ENCODE measurements at regions not wholly inside any gene's neighbourhood (a gene's known extent, or its start where the extent isn't known, plus 50 kb on each side); places are given as distances from the start of the nearest gene placed in this dataset.

GRCh38 chr15:25051399-25052154 is 96.8 kb downstream of the SNRPN start:
- Mint-ChIP-seq H3K9me3 (peaks cover 76% of the 10 kb centered on the region), H3K27me3 (no peaks in the 10 kb centered on the region), H3K27ac (no peak overlapping the region), H3K36me3 (ENCODE audit: low read depth) (peaks cover 94% of the 10 kb centered on the region), H3K4me3 (no peak overlapping the region), H3K4me1 (ENCODE audit: low read depth) (no peaks in the 10 kb centered on the region)
- no peak for DNase-seq
- TF ChIP-seq, protein P1, sequence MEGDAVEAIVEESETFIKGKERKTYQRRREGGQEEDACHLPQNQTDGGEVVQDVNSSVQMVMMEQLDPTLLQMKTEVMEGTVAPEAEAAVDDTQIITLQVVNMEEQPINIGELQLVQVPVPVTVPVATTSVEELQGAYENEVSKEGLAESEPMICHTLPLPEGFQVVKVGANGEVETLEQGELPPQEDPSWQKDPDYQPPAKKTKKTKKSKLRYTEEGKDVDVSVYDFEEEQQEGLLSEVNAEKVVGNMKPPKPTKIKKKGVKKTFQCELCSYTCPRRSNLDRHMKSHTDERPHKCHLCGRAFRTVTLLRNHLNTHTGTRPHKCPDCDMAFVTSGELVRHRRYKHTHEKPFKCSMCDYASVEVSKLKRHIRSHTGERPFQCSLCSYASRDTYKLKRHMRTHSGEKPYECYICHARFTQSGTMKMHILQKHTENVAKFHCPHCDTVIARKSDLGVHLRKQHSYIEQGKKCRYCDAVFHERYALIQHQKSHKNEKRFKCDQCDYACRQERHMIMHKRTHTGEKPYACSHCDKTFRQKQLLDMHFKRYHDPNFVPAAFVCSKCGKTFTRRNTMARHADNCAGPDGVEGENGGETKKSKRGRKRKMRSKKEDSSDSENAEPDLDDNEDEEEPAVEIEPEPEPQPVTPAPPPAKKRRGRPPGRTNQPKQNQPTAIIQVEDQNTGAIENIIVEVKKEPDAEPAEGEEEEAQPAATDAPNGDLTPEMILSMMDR (IDR thresholded peaks at IDR 0.05) = no peak
- ChIA-PET POLR2A (no interaction called here), CTCF (no interaction called here)
- intact Hi-C loops (cut with micrococcal nuclease) = no loop called here
- ATAC-seq = no peak

DNA sequence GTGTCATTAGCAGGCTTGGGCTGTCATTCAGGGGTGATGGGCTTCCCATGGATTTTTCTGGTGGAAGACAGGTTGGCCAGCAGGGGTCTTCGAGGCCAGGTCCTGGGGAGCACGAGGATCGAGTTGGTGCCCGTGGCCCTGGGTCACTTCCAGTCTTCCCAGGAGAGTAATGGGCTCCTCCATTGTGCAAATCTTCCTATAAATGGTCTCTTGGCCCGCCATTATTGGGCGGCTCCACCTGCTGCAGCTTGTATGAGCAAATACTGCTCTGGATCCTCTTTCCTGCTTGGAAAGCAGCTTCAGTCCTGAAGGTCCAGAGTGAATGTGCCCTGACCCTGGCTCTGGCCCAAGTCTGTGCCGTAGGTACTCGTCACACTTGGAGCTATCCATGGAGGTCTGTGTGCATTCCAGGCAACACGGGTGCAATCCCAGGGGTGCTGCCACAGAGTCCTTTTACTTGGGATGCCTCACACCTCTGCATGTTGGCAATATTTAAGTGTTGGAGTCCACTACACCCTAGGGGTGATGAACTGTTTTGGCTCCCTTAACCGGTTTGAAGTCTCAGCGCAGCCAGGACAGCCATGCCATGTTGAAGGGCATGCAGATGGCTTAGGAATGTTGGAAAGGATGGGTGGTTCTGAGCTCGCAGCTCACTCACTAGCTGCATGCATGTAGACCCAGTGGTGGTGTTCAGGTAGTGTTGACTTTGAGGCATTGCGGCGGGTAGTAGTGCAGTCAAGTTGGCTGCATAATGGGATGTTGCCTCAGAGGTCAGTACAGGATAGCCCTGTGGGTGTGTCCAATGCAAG is 97.6 kb downstream of the SNRPN start:
- H3K27me3 Mint-ChIP-seq = no peaks in the 10 kb centered on the region
- DNase-seq = no peak
- H3K4me1 Mint-ChIP-seq (ENCODE audit: low read depth) = no peaks in the 10 kb centered on the region
- H3K4me3 Mint-ChIP-seq = no peak overlapping the region
- TF ChIP-seq, protein P1 (IDR thresholded peaks at IDR 0.05) = no peak
- ChIA-PET CTCF (no interaction called here), POLR2A (no interaction called here)
- no peak for ATAC-seq
- H3K27ac Mint-ChIP-seq = no peak overlapping the region
- intact Hi-C loops (cut with micrococcal nuclease) = no loop called here
- peaks cover 94% of the 10 kb centered on the region for H3K36me3 Mint-ChIP-seq (ENCODE audit: low read depth)
- peaks cover 78% of the 10 kb centered on the region for H3K9me3 Mint-ChIP-seq

- TF ChIP-seq, protein P1 (IDR thresholded peaks at IDR 0.05) = no peak
- ATAC-seq (no peak), DNase-seq (no peak)
- no peaks in the 10 kb centered on the region for H3K27me3 Mint-ChIP-seq
- H3K9me3 Mint-ChIP-seq = peaks cover 80% of the 10 kb centered on the region
- intact Hi-C loops (cut with micrococcal nuclease) = no loop called here
- ChIA-PET CTCF (no interaction called here), POLR2A (interaction anchor here (0.6 kb wide), 1 partner anchor 375 kb away, joined by 3 read pairs; no protein-coding TSS in a partner anchor)
- no peak overlapping the region for H3K4me3 Mint-ChIP-seq
- peaks cover 95% of the 10 kb centered on the region for H3K36me3 Mint-ChIP-seq (ENCODE audit: low read depth)
- H3K27ac Mint-ChIP-seq = no peak overlapping the region
- H3K4me1 Mint-ChIP-seq (ENCODE audit: low read depth) = no peaks in the 10 kb centered on the region
These were observed 98.4 kb downstream of the SNRPN start for GRCh38 chr15:25053000-25053815.

DNA sequence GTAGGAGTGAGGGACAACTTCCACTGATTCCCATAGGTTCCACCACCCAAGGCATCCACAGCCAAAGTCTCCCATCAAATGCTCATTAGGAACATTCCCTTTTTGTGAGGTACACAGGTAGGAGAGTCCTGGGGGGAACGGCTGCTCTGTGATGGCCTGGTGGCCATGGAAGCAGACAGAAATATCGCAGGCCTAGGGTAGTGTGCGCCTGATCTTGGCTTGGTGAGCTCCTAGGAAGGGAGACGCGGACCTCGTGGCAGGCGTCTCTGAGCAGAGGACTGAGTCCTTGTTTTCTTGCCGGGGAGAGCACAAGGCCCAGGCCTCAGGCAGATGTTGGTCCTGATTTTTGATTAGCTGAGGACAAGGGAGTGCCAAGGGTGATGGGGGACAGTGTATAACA is 99.5 kb downstream of the SNRPN start:
- peaks cover 100% of the 10 kb centered on the region for H3K36me3 Mint-ChIP-seq (ENCODE audit: low read depth)
- ChIA-PET CTCF (no interaction called here), POLR2A (no interaction called here)
- TF ChIP-seq, protein P1 (IDR thresholded peaks at IDR 0.05) = no peak
- H3K27ac Mint-ChIP-seq = no peak overlapping the region
- intact Hi-C loops (cut with micrococcal nuclease) = no loop called here
- ATAC-seq (no peak), DNase-seq (no peak)
- H3K4me3 Mint-ChIP-seq = no peak overlapping the region
- no peaks in the 10 kb centered on the region for H3K27me3 Mint-ChIP-seq
- H3K4me1 Mint-ChIP-seq (ENCODE audit: low read depth) = no peaks in the 10 kb centered on the region
- peaks cover 88% of the 10 kb centered on the region for H3K9me3 Mint-ChIP-seq
